HEK293 (cell line): ENCODE measurements at regions not wholly inside any gene's neighbourhood (a gene's known extent, or its start where the extent isn't known, plus 50 kb on each side); places are given as distances from the start of the nearest gene placed in this dataset.

Experiments used
- CTCF ChIA-PET: fragments of 350-600 bp; formaldehyde crosslinking; extraction: SDS; loops from one replicate; lab custom pipeline; 2021; ENCODE audit warnings: antibody characterized with exemption; lab: Yijun Ruan, JAX
- POLR2A ChIA-PET: fragments of 300-600 bp; formaldehyde crosslinking; extraction: SDS; loops from one replicate; lab custom pipeline; 2020; ENCODE audit warnings: antibody characterized with exemption, inconsistent platforms; lab: Yijun Ruan, JAX
- H3K27ac ChIP-seq: fragments of 200-500 bp; sonication (Bioruptor generic); 2 replicates; pipeline ENCODE4 v1.5.1; 2014; ENCODE audit warnings: low read depth, low read length, control low read depth, inconsistent platforms; ENCODE audit errors: extremely low read depth
- H3K36me3 ChIP-seq, 2 experiments: fragments of 200-500 bp in 1 of 2; sonication (Bioruptor generic) in 1 of 2; 1 replicate in 1 of 2; 2 replicates in 1 of 2; pipeline ENCODE4 v1.5.1; 2014 to 2017; ENCODE audit warnings: inconsistent platforms in 2 of 2, low read length in 2 of 2; ENCODE audit not compliant: control insufficient read depth in 2 of 2, insufficient read depth in 1 of 2
- H3K4me1 ChIP-seq: fragments of 200-500 bp; sonication (Bioruptor generic); 2 replicates; pipeline ENCODE4 v1.5.1; 2014; ENCODE audit warnings: mild to moderate bottlenecking, low read length, inconsistent platforms; ENCODE audit not compliant: control insufficient read depth, insufficient read depth
- H3K4me3 ChIP-seq: 2 replicates; pipeline ENCODE4 v1.5.1; 2011; ENCODE audit warnings: low read depth, mild to moderate bottlenecking, control low read depth, low read length, moderate library complexity
- H3K9me3 ChIP-seq: fragments of 200-500 bp; sonication (Bioruptor generic); 2 replicates; pipeline ENCODE4 v1.5.1; 2014; ENCODE audit warnings: low read depth, low read length, inconsistent platforms; ENCODE audit not compliant: control insufficient read depth, insufficient read depth
- OSR2 ChIP-seq: fragments of 450-650 bp; formaldehyde crosslinking; IDR thresholded peaks from 2 replicates; pipeline ENCODE4 v1.5.1; 2016; ENCODE audit warnings: missing biosample characterization, missing genetic modification characterization
- SP3 ChIP-seq: fragments of 450-650 bp; formaldehyde crosslinking; IDR thresholded peaks from 2 replicates; pipeline ENCODE4 v1.5.1; 2016; ENCODE audit warnings: missing biosample characterization, missing genetic modification characterization
- ZNF10 ChIP-seq: fragments of 450-650 bp; formaldehyde crosslinking; IDR thresholded peaks from 2 replicates; pipeline ENCODE4 v1.5.1; 2017; ENCODE audit warnings: missing biosample characterization, missing genetic modification characterization
- ZNF175 ChIP-seq: fragments of 450-650 bp; formaldehyde crosslinking; IDR thresholded peaks from 2 replicates; pipeline ENCODE4 v1.5.1; 2016; ENCODE audit warnings: missing biosample characterization, missing genetic modification characterization
- ZNF211 ChIP-seq: fragments of 450-650 bp; formaldehyde crosslinking; IDR thresholded peaks from 2 replicates; pipeline ENCODE4 v1.5.1; 2016; ENCODE audit warnings: low read depth, missing biosample characterization, missing genetic modification characterization
- ZNF24 ChIP-seq: fragments of 450-650 bp; formaldehyde crosslinking; IDR thresholded peaks from 2 replicates; pipeline ENCODE4 v1.5.1; 2016; ENCODE audit warnings: missing biosample characterization, missing genetic modification characterization
- ZNF341 ChIP-seq: fragments of 450-650 bp; formaldehyde crosslinking; IDR thresholded peaks from 2 replicates; pipeline ENCODE4; 2016; ENCODE audit warnings: low read depth, missing biosample characterization, missing genetic modification characterization
- ZNF473 ChIP-seq: fragments of 450-650 bp; formaldehyde crosslinking; IDR thresholded peaks from 2 replicates; pipeline ENCODE4 v1.5.1; 2017; ENCODE audit warnings: missing biosample characterization, missing genetic modification characterization
- ZNF624 ChIP-seq: fragments of 450-650 bp; formaldehyde crosslinking; IDR thresholded peaks from 2 replicates; pipeline ENCODE4 v1.5.1; 2017; ENCODE audit warnings: missing biosample characterization, missing genetic modification characterization
- TF ChIP-seq, protein P1 (sequence below): IDR thresholded peaks from 2 replicates; pipeline ENCODE4 v1.6.1; 2011; ENCODE audit warnings: mild to moderate bottlenecking, low read depth, low read length, borderline replicate concordance
- TF ChIP-seq, protein P2 (sequence below): fragments of 450-650 bp; formaldehyde crosslinking; IDR thresholded peaks from 2 replicates; pipeline ENCODE4 v1.5.1; 2017; ENCODE audit warnings: missing biosample characterization, missing genetic modification characterization
- TF ChIP-seq, protein P3 (sequence below): fragments of 450-650 bp; formaldehyde crosslinking; IDR thresholded peaks from 2 replicates; pipeline ENCODE4 v1.5.1; 2016; ENCODE audit warnings: missing biosample characterization, missing genetic modification characterization

DNA sequence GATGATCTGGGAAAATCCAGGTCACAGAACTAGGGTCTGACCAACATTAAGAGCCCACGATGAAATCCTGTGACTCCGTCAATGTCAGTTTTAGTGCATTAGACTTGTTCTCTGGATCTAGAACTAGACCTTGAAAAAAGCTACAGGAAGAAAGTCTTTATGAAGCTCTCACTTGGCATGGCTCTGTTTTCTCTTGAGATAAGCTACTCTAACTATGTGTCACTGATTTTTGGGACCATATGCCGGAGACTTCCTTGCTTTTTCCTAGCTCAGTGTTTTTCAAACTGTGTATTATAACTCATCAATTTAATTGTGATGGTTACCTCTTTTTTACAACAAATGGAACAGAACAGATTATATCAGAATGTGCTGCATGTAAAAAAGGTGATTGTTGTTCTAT lies 379.7 kb upstream of the DAB1 start:
- no peak overlapping the region for H3K27ac ChIP-seq
- no peaks in the 10 kb centered on the region for H3K4me1 ChIP-seq
- ChIA-PET POLR2A (no interaction called here), CTCF (no interaction called here)
- no peaks in the 10 kb centered on the region for H3K9me3 ChIP-seq
- H3K4me3 ChIP-seq, result no peak overlapping the region
- TF ChIP-seq ZNF24, result no peak
- H3K36me3 ChIP-seq, result no peaks in the 10 kb centered on the region

DNA sequence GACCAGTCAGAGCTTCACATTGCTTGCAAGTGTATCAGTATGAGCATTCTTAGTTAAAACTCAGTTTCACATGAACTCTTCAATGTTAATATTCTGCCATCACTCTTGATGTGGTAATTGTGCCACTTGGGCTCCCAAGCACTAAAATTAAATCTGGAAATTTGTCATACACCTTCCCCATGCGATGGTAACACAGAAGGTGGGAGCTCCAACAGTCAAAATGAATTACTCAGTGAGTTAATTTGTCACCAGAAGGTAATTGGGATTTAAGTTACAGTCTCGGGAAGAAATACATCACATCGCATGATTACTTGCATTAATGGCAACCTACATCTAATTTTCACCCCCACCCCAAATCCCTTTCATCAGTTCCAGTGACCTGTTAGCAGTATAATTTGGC lies 376.5 kb upstream of the DAB1 start:
- Histone ChIP-seq H3K27ac (no peak overlapping the region), H3K4me3 (no peak overlapping the region), H3K9me3 (no peaks in the 10 kb centered on the region), H3K36me3 (no peaks in the 10 kb centered on the region), H3K4me1 (no peaks in the 10 kb centered on the region)
- CTCF ChIA-PET, result no interaction called here
- POLR2A ChIA-PET, result no interaction called here
- TF ChIP-seq ZNF341 (tag by site-specific recombination), result no peak

DNA sequence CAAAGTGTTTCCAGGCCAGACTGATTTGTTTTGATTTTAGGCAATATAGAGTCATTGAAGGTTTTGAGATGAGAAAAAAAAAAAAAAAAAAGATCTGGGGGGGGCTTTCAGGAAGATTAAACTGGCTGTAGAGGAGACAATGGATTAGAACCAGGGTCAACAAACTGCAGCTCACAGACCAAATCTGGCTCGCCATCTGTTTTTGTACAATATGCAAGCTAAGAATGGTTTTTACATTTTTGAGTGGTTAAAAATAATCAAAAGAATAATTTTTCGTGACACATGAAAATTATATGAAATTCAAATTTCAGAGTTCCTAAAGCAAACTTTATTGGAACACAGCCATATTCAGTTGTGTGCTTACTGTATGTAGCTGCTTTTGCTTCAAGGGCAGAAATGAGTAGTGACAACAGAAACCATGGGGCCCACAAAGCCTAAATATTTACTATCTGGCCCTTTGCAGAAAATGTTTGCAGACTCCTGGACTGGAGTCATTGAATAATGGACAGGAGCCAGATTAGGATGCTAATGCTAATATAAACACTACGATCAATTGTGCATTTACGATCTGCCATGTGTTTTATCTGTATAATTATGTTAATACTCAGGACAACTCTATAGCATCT lies 375.7 kb upstream of the DAB1 start:
- H3K27ac ChIP-seq, result no peak overlapping the region
- POLR2A ChIA-PET, result no interaction called here
- no peak for TF ChIP-seq ZNF473 (tag by site-specific recombination)
- TF ChIP-seq, protein P1, sequence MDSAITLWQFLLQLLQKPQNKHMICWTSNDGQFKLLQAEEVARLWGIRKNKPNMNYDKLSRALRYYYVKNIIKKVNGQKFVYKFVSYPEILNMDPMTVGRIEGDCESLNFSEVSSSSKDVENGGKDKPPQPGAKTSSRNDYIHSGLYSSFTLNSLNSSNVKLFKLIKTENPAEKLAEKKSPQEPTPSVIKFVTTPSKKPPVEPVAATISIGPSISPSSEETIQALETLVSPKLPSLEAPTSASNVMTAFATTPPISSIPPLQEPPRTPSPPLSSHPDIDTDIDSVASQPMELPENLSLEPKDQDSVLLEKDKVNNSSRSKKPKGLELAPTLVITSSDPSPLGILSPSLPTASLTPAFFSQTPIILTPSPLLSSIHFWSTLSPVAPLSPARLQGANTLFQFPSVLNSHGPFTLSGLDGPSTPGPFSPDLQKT, result no peak
- no peak for TF ChIP-seq ZNF10 (tag by site-specific recombination)
- TF ChIP-seq, protein P2, sequence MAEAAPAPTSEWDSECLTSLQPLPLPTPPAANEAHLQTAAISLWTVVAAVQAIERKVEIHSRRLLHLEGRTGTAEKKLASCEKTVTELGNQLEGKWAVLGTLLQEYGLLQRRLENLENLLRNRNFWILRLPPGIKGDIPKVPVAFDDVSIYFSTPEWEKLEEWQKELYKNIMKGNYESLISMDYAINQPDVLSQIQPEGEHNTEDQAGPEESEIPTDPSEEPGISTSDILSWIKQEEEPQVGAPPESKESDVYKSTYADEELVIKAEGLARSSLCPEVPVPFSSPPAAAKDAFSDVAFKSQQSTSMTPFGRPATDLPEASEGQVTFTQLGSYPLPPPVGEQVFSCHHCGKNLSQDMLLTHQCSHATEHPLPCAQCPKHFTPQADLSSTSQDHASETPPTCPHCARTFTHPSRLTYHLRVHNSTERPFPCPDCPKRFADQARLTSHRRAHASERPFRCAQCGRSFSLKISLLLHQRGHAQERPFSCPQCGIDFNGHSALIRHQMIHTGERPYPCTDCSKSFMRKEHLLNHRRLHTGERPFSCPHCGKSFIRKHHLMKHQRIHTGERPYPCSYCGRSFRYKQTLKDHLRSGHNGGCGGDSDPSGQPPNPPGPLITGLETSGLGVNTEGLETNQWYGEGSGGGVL (tag by site-specific recombination), result no peak
- TF ChIP-seq ZNF175 (tag by site-specific recombination), result no peak
- TF ChIP-seq ZNF624, result no peak
- no peak for TF ChIP-seq ZNF211 (tag by site-specific recombination)
- TF ChIP-seq OSR2 (tag by site-specific recombination), result no peak
- TF ChIP-seq, all 188 proteins: peak for 0
- Histone ChIP-seq H3K4me1 (no peaks in the 10 kb centered on the region), H3K36me3 (no peaks in the 10 kb centered on the region), H3K9me3 (no peaks in the 10 kb centered on the region), H3K4me3 (no peak overlapping the region)
- CTCF ChIA-PET, result no interaction called here

DNA sequence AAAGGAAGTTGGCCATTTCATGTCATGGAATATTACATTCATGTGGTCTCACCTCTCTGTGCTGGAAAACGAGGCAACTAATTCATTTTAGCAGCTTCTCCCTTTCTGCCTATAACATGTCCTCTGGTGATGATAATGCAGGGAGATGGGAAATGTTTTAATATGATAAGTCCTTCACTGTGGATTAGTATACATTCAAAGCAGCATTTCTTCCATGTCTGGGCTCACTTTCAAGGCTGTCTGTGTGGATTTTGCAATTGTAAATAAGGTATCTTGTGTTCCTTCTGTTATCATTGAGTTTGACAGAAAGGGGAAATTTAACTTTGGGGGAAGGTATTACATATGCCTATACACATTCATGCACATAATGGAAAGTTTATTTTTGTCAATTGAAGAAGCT lies 374.7 kb upstream of the DAB1 start:
- CTCF ChIA-PET, result no interaction called here
- H3K4me1 ChIP-seq, result no peaks in the 10 kb centered on the region
- TF ChIP-seq SP3, result no peak
- TF ChIP-seq, protein P3, sequence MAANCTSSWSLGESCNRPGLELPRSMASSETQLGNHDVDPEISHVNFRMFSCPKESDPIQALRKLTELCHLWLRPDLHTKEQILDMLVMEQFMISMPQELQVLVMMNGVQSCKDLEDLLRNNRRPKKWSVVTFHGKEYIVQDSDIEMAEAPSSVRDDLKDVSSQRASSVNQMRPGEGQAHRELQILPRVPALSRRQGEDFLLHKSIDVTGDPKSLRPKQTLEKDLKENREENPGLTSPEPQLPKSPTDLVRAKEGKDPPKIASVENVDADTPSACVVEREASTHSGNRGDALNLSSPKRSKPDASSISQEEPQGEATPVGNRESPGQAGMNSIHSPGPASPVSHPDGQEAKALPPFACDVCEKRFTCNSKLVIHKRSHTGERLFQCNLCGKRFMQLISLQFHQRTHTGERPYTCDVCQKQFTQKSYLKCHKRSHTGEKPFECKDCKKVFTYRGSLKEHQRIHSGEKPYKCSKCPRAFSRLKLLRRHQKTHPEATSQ (tag by site-specific recombination), result no peak
- TF ChIP-seq, all 188 proteins: peak for 0
- no peaks in the 10 kb centered on the region for H3K36me3 ChIP-seq
- no peak overlapping the region for H3K27ac ChIP-seq
- no peaks in the 10 kb centered on the region for H3K9me3 ChIP-seq
- POLR2A ChIA-PET, result no interaction called here
- H3K4me3 ChIP-seq, result no peak overlapping the region
